ENCODE measurements at regions not wholly inside any gene's neighbourhood (a gene's known extent, or its start where the extent isn't known, plus 50 kb on each side); places are given as distances from the start of the nearest gene placed in this dataset.

GRCh38 chr6:91486200-91486599 is 899.3 kb upstream of the MAP3K7 start:
- TF ChIP-seq, protein P1, sequence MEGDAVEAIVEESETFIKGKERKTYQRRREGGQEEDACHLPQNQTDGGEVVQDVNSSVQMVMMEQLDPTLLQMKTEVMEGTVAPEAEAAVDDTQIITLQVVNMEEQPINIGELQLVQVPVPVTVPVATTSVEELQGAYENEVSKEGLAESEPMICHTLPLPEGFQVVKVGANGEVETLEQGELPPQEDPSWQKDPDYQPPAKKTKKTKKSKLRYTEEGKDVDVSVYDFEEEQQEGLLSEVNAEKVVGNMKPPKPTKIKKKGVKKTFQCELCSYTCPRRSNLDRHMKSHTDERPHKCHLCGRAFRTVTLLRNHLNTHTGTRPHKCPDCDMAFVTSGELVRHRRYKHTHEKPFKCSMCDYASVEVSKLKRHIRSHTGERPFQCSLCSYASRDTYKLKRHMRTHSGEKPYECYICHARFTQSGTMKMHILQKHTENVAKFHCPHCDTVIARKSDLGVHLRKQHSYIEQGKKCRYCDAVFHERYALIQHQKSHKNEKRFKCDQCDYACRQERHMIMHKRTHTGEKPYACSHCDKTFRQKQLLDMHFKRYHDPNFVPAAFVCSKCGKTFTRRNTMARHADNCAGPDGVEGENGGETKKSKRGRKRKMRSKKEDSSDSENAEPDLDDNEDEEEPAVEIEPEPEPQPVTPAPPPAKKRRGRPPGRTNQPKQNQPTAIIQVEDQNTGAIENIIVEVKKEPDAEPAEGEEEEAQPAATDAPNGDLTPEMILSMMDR (IDR thresholded peaks at IDR 0.05): no peak
- intact Hi-C loops (cut with DNase I): no loop called here
- Histone ChIP-seq H3K4me1 (no peaks in the 10 kb centered on the region), H3K9me3 (no peaks in the 10 kb centered on the region), H3K27ac (no peak overlapping the region), H3K36me3 (no peaks in the 10 kb centered on the region), H3K27me3 (no peaks in the 10 kb centered on the region), H3K4me3 (no peak overlapping the region)
- no peak for DNase-seq
- ATAC-seq: no peak

DNA sequence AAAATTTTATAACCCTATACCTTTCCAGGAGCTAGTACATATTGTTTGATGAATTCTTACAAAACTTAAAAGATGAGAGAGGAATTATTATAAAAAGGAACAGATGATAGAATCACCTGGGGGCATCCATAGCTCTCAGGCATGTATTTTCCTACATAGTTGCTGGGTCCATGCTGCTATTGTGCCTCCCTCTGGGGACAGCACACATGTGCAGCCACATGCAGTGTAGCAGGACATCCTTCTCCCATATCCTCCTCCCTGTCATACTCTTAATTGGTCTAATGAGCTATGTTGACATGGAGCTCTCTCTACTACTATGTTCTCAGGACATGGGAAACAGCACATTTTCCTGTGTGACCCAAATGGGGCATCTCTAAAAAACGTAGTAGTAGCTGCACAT is 898.2 kb upstream of the MAP3K7 start:
- intact Hi-C loops (cut with DNase I): no loop called here

GRCh38 chr6:91483415-91484105 is 896.7 kb upstream of the MAP3K7 start:
- TF ChIP-seq, protein P1 (IDR thresholded peaks at IDR 0.05): no peak
- no peaks in the 10 kb centered on the region for H3K36me3 ChIP-seq
- H3K27ac ChIP-seq: no peak overlapping the region
- no peak overlapping the region for H3K4me3 ChIP-seq
- no peak for DNase-seq
- H3K9me3 ChIP-seq: no peaks in the 10 kb centered on the region
- ATAC-seq: no peak
- intact Hi-C loops (cut with DNase I): no loop called here
- H3K4me1 ChIP-seq: no peaks in the 10 kb centered on the region
- no peaks in the 10 kb centered on the region for H3K27me3 ChIP-seq

More for the DNA sequence above, 898.2 kb upstream of the MAP3K7 start:
- TF ChIP-seq, protein P1 (IDR thresholded peaks at IDR 0.05): no peak
- no peaks in the 10 kb centered on the region for H3K9me3 ChIP-seq
- ATAC-seq: peak; percentile 26
- no peaks in the 10 kb centered on the region for H3K27me3 ChIP-seq
- H3K4me3 ChIP-seq: no peak overlapping the region
- H3K27ac ChIP-seq: no peak overlapping the region
- no peaks in the 10 kb centered on the region for H3K36me3 ChIP-seq
- DNase-seq: no peak
- H3K4me1 ChIP-seq: no peaks in the 10 kb centered on the region

DNA sequence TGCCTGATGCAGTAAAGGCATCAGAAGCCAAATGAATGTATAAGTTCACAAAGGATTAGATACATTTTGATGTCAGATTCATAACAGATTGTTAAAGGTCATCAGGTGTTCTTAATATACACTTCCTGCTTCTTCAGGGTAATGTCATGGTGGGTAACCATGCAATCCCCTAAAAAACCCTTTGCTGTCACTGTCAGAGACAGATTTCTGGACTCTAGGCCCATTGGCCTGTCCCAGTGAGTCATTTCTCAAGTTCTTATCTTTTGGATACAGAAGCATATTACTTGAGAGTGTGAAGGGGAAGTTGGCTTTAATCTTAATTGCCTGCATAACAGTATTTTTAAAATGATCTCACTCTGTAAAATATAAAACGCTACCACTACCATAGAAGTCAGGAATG is 895.6 kb upstream of the MAP3K7 start:
- no peak for DNase-seq

GRCh38 chr6:91480402-91480801 is 893.5 kb upstream of the MAP3K7 start:
- no peak for ATAC-seq
- intact Hi-C loops (cut with DNase I): no loop called here
- no peaks in the 10 kb centered on the region for H3K27me3 ChIP-seq
- no peak overlapping the region for H3K27ac ChIP-seq
- H3K9me3 ChIP-seq: no peaks in the 10 kb centered on the region
- H3K4me1 ChIP-seq: no peaks in the 10 kb centered on the region
- H3K36me3 ChIP-seq: no peaks in the 10 kb centered on the region
- DNase-seq: no peak
- TF ChIP-seq, protein P1 (IDR thresholded peaks at IDR 0.05): no peak
- no peak overlapping the region for H3K4me3 ChIP-seq

More for the DNA sequence above, 895.6 kb upstream of the MAP3K7 start:
- Histone ChIP-seq H3K27me3 (no peaks in the 10 kb centered on the region), H3K9me3 (no peaks in the 10 kb centered on the region), H3K4me3 (no peak overlapping the region), H3K27ac (no peak overlapping the region), H3K36me3 (no peaks in the 10 kb centered on the region), H3K4me1 (no peaks in the 10 kb centered on the region)
- TF ChIP-seq, protein P1 (IDR thresholded peaks at IDR 0.05): no peak
- intact Hi-C loops (cut with DNase I): no loop called here
- no peak for ATAC-seq

GRCh38 chr6:91477688-91478087 is 890.8 kb upstream of the MAP3K7 start:
- H3K9me3 ChIP-seq: no peaks in the 10 kb centered on the region
- no peaks in the 10 kb centered on the region for H3K27me3 ChIP-seq
- DNase-seq (no peak), ATAC-seq (no peak)
- intact Hi-C loops (cut with DNase I): no loop called here
- no peak overlapping the region for H3K4me3 ChIP-seq
- TF ChIP-seq, protein P1 (IDR thresholded peaks at IDR 0.05): no peak
- no peak overlapping the region for H3K27ac ChIP-seq
- H3K4me1 ChIP-seq: no peaks in the 10 kb centered on the region
- no peaks in the 10 kb centered on the region for H3K36me3 ChIP-seq

Measured in upper lobe of right lung (tissue), 1 donor.